ENCODE measurements at regions not wholly inside any gene's neighbourhood (a gene's known extent, or its start where the extent isn't known, plus 50 kb on each side); places are given as distances from the start of the nearest gene placed in this dataset.

DNA sequence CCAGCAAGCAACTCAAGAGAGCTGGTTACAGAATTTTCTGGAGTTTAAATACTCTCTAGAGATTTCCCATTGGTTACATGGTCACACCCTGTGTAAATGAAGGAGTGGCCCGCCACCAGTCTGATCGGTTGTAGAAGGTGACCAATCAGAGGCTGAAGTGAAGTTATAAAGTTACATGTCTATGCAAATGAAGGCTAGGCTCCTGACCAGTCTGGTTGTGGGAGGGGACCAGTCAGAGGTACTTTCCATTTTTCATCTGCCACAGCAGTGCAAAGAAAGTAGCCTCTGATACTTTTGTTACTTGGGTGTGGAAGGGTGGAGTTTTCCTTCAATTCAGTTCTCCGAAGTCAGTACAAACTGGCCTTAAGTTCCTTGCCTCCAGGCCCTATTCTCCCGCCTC, 273.7 kb downstream of the BARHL2 start:
- DNase-seq (ENCODE audit: insufficient read length): no peak

DNA sequence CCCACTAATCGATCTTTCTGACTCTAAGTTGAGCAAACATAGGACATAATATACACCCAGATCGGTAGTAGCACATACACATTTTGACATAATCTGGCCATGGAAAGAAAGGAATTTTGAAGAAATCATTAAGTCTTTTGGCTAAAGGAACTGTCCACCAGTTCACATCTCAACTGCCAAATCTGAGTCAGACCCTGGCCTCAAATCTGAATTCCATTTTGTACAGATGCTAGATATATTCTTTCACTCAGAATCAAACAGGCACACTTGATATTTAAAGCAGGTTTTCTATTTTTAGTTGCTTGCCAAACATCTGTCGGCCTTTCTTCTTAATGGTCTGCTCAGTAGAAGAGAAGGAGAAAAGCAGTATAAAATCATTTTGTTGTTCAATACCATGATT, 281.8 kb downstream of the BARHL2 start:
- TF ChIP-seq TAF1 (IDR thresholded peaks at IDR 0.05; ENCODE audit: borderline replicate concordance, low read depth, low read length) (no peak), POLR2A (IDR thresholded peaks at IDR 0.05; ENCODE audit: low read depth, low read length) (no peak), POLR2AphosphoS5 (IDR thresholded peaks at IDR 0.05; ENCODE audit: low read depth, low read length) (no peak)
- no peak for FAIRE-seq

More for the DNA sequence above, 273.7 kb downstream of the BARHL2 start:
- FAIRE-seq: no peak
- no peak for TF ChIP-seq TAF1 (IDR thresholded peaks at IDR 0.05; ENCODE audit: borderline replicate concordance, low read depth, low read length)
- TF ChIP-seq POLR2A (IDR thresholded peaks at IDR 0.05; ENCODE audit: low read depth, low read length): no peak
- no peak for TF ChIP-seq POLR2AphosphoS5 (IDR thresholded peaks at IDR 0.05; ENCODE audit: low read depth, low read length)

DNA sequence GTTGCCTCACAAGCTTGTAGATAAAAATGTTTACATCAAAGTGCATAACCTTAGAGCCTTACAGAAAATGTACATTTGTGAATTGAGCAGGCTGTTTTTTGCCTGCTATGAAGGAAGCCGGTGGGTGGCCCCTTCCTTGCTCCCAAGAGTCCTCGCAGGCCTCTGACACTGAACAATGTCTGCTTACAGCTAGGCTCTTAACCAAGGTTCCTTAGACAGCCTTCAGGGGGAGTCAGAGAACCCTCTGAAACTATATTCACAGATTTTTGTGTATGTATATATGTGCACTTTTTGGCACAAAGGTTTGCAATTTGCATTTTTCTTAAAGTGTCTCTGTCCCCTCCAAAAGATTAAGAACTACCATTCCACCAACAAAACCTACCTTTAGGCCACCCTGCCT, 282.6 kb downstream of the BARHL2 start:
- DNase-seq (ENCODE audit: insufficient read length): no peak
- TF ChIP-seq POLR2A (IDR thresholded peaks at IDR 0.05; ENCODE audit: low read depth, low read length) (no peak), POLR2AphosphoS5 (IDR thresholded peaks at IDR 0.05; ENCODE audit: low read depth, low read length) (no peak)
- no peak for FAIRE-seq

More for the DNA sequence above, 281.8 kb downstream of the BARHL2 start:
- DNase-seq (ENCODE audit: insufficient read length): no peak

DNA sequence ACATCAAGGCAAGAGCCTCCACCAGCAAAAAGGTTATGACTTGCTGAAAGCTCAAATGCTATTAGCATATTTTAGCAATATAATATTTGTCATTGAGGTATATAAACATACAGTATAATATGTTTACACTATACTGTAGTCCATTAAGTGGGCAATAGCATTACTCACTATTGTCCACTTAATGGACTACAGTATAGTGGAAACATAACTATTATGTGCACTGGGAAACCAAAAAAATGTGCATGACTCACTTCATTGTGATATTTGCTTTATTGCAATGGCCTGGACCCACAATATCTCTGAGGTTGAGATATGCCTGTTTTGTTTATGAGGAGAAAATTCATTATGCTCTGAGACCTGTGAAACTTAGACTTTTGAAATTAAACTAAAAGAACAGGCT, 300.0 kb downstream of the BARHL2 start:
- no peak for FAIRE-seq
- no peak for DNase-seq (ENCODE audit: insufficient read length)
- TF ChIP-seq TAF1 (IDR thresholded peaks at IDR 0.05; ENCODE audit: borderline replicate concordance, low read depth, low read length) (no peak), POLR2A (IDR thresholded peaks at IDR 0.05; ENCODE audit: low read depth, low read length) (no peak), POLR2AphosphoS5 (IDR thresholded peaks at IDR 0.05; ENCODE audit: low read depth, low read length) (no peak)

DNA sequence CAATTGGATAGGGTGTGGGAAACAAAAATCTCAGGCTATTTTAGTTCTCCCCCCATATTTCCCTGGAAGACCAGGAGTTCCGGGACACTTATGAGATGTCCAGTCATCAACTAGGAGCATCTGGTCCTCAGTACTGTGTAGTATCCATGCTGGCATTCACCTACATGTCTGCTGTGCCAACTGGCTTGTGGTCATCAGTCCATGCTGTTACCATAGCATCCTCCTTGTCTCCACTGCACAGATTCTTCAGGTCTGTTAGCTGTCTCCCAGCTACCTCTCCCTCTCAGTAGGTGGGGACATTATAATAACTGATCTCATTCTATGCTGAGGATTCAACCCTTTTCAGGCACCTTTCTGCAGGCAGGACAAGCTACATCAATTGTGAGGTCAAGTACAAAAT, 302.9 kb downstream of the BARHL2 start:
- DNase-seq (ENCODE audit: insufficient read length): no peak
- no peak for FAIRE-seq
- no peak for TF ChIP-seq TAF1 (IDR thresholded peaks at IDR 0.05; ENCODE audit: borderline replicate concordance, low read depth, low read length)
- no peak for TF ChIP-seq POLR2A (IDR thresholded peaks at IDR 0.05; ENCODE audit: low read depth, low read length)
- no peak for TF ChIP-seq POLR2AphosphoS5 (IDR thresholded peaks at IDR 0.05; ENCODE audit: low read depth, low read length)

DNA sequence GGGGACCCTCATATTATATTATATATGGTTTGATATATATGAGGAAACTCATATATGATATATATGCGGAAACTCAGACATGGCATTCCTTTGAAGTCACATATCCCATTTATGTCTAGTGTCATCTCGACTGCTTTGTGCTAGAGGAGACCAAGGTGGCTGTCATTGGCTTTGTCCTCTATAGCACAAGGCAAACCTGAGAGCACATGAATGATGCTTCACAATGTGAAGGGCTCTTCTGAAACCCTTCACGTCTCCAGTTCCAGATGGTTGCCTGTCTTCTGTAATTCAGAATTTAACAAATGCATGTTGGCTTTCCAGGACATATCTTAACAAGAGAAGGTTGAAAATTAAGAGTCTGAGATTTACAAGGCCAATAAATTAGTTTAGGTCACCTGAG, 303.6 kb downstream of the BARHL2 start:
- TF ChIP-seq POLR2A (IDR thresholded peaks at IDR 0.05; ENCODE audit: low read depth, low read length) (no peak), TAF1 (IDR thresholded peaks at IDR 0.05; ENCODE audit: borderline replicate concordance, low read depth, low read length) (no peak), POLR2AphosphoS5 (IDR thresholded peaks at IDR 0.05; ENCODE audit: low read depth, low read length) (no peak)
- DNase-seq (ENCODE audit: insufficient read length): no peak
- no peak for FAIRE-seq

DNA sequence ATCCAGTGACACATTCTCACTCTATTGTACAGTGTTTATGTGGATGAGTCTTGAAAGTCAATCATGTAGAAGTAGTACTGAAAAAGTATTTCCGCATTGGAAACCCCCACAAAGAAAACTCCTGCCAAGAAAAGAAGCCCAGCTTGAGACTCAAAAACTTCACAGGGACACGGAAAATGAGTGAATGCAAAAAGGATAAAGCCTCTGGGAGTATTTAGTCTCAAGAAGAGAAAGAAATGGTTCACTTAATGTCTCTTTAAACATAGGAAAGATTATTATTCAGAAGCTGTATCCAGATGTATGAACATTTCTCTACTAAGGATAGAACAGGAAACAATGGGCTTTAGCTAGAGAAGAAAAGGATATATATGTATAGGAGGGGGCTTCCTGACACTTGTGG, 304.5 kb downstream of the BARHL2 start:
- FAIRE-seq (no peak), DNase-seq (ENCODE audit: insufficient read length) (no peak)
- TF ChIP-seq POLR2A (IDR thresholded peaks at IDR 0.05; ENCODE audit: low read depth, low read length) (no peak), POLR2AphosphoS5 (IDR thresholded peaks at IDR 0.05; ENCODE audit: low read depth, low read length) (no peak), TAF1 (IDR thresholded peaks at IDR 0.05; ENCODE audit: borderline replicate concordance, low read depth, low read length) (no peak)

DNA sequence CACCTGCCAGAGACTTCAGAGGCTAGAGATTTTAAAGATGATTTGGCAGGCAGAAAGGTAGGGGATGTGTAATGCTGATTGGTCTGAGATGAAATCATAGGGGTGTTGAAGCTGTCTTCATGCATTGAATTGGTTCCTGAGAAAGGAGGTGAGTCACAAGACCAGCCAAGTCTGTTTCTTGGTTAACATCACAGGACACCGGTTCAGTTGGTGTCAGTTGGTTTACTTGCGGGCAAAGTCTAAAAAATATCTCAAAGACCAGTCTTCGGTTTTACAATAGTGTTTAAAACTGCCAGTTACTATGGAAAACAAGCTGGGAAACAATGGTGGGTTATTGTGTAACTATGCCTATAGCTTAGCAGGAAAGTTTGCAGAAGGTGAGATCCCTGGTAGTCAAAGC, 305.9 kb downstream of the BARHL2 start:
- FAIRE-seq (no peak), DNase-seq (ENCODE audit: insufficient read length) (no peak)
- TF ChIP-seq POLR2A (IDR thresholded peaks at IDR 0.05; ENCODE audit: low read depth, low read length): no peak

DNA sequence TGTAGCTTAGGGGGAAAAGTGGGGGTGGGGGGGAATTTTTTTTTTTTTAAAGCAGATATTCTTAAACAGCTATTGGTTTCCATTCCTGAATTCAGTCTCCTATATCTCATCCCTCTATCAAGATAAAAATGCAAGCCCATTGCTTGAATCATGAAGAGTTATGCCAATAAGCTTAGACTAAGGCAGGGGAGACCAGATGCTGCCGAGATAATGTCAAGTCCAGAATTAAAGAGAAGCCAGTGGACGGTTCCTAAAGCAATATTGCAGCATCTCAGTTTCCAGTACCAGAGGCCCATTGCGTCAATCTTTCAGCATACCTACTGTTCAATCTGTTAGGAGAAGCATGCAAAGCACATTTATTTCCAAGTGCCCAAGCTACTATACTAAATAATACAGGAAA, 309.4 kb downstream of the BARHL2 start:
- DNase-seq (ENCODE audit: insufficient read length) (no peak), FAIRE-seq (no peak)
- no peak for TF ChIP-seq POLR2AphosphoS5 (IDR thresholded peaks at IDR 0.05; ENCODE audit: low read depth, low read length)

DNA sequence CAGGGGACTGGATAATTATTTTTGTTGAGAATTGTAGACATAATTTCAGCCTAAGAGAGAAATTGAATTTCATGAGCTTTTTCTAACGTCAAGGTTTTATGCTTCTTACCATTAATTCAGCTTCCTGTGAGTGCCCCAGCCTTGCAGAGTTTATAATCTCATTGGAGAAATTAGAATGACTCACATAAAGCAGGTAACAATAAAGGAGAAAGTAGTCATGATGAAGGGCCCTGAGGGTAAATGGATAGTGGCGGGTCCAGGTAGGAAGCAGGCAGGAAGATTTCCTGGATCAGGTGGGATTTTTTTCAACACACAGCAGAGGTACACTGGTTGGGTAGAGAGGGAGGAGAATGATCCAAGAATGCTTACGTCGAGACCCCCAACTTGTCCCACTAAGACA, 311.4 kb downstream of the BARHL2 start:
- no peak for TF ChIP-seq POLR2A (IDR thresholded peaks at IDR 0.05; ENCODE audit: low read depth, low read length)
- no peak for TF ChIP-seq POLR2AphosphoS5 (IDR thresholded peaks at IDR 0.05; ENCODE audit: low read depth, low read length)
- TF ChIP-seq TAF1 (IDR thresholded peaks at IDR 0.05; ENCODE audit: borderline replicate concordance, low read depth, low read length): no peak
- FAIRE-seq (no peak), DNase-seq (ENCODE audit: insufficient read length) (no peak)

DNA sequence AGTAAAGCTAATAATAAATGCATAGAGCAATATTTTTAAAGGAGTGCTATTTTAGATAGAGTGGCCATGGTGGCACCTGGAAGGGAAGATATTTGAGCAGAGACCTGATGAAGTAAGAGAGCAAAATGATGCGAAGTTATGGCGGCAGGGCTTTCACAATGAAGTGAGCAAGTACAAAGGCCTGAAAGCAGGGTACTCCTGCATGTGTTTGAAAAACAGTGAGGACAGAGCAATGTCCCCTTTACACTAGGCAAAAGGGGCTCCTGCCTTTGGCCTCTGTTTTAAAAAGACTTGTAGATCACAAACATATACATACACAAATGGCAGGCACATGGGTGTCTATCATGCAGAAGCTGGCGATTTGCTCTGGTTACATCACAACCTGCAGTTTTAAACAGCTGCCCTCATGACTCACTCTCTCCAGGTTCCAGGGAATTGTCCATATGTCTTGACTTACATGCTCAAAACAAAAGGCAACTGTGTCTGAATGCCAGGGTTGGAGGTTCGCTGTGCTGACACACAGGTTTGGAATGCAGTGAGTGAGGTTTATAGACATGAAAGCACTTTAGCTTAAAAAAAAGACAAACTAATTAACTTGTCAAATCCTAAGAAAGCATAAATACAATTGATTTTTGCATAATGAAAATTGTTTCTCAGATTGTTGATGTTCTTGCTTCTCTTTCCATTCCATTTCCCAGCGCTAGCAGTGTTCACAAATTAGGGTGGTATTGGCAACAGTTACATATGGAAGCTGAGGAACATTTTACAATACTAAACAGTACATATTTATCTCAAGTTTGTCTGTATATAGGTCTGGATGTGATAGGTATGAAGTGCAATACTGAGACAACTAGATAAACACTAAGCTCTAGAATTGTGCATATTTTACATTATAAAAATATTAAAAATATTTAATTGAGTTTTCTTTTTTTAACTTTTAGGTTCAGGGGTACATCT, 313.9 kb downstream of the BARHL2 start:
- no peak for FAIRE-seq
- no peak for DNase-seq (ENCODE audit: insufficient read length)
- TF ChIP-seq POLR2AphosphoS5 (IDR thresholded peaks at IDR 0.05; ENCODE audit: low read depth, low read length) (no peak), POLR2A (IDR thresholded peaks at IDR 0.05; ENCODE audit: low read depth, low read length) (no peak), TAF1 (IDR thresholded peaks at IDR 0.05; ENCODE audit: borderline replicate concordance, low read depth, low read length) (no peak)

DNA sequence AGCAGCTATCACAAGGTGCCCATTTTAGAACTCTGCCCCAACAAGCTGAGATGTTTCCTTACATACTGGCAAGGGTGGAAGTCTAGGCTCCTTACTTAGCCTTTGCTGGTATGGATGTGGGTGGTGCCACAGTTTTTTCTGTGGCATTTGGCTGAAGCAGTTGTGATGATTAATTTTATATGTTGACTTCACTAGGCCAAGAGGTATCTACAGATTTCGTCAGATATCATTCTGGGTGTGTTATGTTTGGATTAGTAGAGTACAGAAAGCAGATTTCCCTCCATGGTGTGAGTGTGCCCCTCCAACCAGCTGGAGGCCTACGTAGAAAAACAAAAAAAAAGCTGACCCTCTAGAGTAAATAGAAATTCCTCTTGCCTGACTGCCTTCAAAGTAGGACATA, 317.0 kb downstream of the BARHL2 start:
- no peak for DNase-seq (ENCODE audit: insufficient read length)
- FAIRE-seq: no peak
- TF ChIP-seq POLR2A (IDR thresholded peaks at IDR 0.05; ENCODE audit: low read depth, low read length) (no peak), POLR2AphosphoS5 (IDR thresholded peaks at IDR 0.05; ENCODE audit: low read depth, low read length) (no peak), TAF1 (IDR thresholded peaks at IDR 0.05; ENCODE audit: borderline replicate concordance, low read depth, low read length) (no peak)

Measured in GM12892 (cell line).